Kidney capillary endothelial cell (primary cell): ENCODE measurements at regions not wholly inside any gene's neighbourhood (a gene's known extent, or its start where the extent isn't known, plus 50 kb on each side); places are given as distances from the start of the nearest gene placed in this dataset.
A peak's percentile ranks its signal among the peaks of the same experiment; 100 is the strongest.
"Not testable (repeated sequence)": the region's sequence is repeated elsewhere in the genome, so short reads cannot be mapped to it uniquely, and the experiment has no call there.

Experiments used
- DNase-seq: peaks from one replicate; pipeline ENCODE4 v3.0.0-alpha.2; 2018; ENCODE audit warnings: low spot score

GRCh38 chr10:8602821-8603220 is 548.3 kb downstream of the GATA3 start:
- DNase-seq = no peak

DNA sequence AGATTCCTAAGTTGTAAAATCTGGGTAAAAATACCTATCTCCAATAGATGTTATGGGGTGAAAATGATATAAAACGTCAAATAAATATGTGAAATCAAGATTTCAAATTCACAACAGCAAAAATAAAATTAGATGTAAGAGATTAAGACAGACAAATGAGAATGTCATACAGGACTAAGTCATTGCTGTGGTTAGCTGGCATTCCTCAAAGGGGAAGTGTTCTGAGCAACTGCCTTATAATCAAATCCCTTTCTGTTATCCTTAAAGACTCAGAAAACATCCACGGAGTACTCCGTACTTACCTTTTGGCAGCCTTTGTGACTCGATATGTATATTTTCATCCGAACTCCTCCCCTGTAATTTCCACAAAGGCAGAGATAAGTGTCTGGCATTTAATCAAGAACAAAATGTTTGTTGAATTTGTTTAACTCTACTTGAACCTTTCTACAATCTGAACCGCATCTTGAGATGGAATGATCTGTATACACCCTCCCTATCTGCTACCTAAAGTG is 559.6 kb downstream of the GATA3 start:
- DNase-seq = peak; percentile 0

DNA sequence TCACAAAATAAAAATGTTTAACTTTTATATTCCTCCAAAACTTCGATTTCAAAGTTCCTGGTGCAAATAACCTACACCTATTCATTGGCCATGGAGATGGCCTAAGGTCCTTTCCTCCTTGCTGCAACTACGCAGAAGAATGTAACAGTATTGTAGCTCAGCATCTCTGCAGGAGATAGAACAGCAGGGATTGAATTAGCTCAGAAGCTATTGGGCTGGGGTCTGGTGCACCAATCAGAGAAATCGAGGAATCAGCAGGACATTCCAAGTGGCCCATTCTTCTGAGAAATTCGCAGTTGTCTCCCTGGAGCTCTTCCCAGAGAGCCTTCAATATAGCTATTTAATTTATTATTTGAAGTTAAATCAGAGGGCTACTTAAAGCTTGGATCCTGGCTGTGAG is 560.6 kb downstream of the GATA3 start:
- no peak for DNase-seq

- DNase-seq = no peak
Observed at GRCh38 chr10:8616166-8616565, 561.7 kb downstream of the GATA3 start.

DNA sequence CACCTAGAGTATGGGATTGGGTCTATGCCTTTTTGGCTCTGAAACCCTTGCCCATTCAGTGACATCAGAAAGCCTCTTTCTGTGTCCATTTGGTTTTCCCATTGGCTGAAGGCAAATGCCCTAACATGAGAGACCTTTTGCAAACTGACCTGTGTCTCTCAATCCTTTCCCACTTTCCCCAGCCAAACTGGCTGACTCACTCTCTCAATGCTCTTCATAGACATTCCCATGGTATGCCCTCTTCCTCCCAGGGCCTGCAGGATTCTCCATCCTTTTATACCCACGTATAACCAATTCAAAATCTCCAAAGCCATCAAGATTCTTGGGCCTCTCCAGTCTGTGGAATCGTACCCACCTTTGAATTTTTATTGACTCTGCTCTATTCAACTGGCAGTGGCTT is 563.3 kb downstream of the GATA3 start:
- no peak for DNase-seq

GRCh38 chr10:8618834-8619233 is 564.3 kb downstream of the GATA3 start:
- DNase-seq = no peak

DNA sequence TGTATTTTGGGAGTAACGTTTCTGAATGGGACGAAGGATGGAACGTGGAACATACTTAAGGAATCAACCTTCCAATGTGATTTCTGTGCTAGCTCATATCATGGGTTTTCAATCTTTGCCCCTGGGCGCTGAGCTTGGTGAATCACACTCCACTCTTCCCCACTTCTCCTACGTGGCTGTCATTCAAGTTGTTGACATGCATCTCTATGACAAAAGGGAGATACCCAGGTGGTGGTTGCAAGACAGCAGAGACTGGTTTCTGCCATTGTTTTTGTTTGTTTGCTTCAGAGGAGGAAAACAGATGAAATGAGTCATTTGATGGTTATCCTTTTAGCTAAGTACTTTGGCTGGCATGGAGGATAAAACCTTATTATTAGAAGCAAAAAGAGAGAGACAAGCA is 573.9 kb downstream of the GATA3 start:
- DNase-seq = no peak

DNA sequence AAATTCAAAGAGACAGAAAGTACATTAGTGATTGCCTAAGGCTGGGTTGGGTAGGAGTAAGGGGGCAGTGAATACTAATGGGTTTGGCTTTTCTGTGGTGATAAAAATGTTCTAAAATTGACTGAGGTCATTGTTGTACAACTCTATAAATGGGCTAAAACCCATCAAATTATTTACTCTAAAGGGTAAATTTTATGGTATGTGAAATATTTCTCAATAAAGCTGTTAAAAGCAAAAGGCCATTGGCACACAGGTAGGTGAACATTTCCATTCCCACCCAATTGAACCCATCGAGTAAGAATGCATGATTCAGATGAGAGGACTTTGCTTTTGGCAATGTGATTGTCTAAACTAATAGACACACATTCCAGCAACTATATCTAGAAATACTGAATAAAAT is 579.4 kb downstream of the GATA3 start:
- no peak for DNase-seq

- DNase-seq = no peak
Observed at GRCh38 chr10:8636371-8636770, 581.9 kb downstream of the GATA3 start.

DNA sequence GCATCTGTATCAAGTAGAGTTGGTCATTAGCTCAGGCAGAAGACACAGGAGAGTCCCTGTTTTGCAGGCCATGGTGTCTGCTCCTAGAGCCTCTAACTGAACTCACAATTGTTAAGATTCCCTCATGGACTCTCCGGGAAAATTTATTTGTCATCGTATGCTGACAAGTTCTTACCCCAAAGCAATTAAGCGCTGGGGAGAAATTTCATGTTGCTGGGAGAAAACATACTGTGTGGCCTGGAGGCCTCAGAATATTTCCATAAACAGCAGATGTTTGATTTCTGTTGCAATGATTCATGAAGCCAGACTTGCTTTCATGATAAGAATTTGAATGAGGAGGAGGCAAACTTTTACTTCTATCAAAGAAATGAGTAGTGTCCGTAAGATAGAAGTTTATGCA is 583.2 kb downstream of the GATA3 start:
- DNase-seq = no peak

- no peak for DNase-seq
Observed at GRCh38 chr10:8638088-8638672, 583.7 kb downstream of the GATA3 start.

GRCh38 chr10:8639486-8640185 is 585.1 kb downstream of the GATA3 start:
- DNase-seq = no peak

- no peak for DNase-seq
Observed at GRCh38 chr10:8640301-8640700, 585.8 kb downstream of the GATA3 start.

- DNase-seq = no peak
Observed at GRCh38 chr10:8640878-8641277, 586.4 kb downstream of the GATA3 start.

DNA sequence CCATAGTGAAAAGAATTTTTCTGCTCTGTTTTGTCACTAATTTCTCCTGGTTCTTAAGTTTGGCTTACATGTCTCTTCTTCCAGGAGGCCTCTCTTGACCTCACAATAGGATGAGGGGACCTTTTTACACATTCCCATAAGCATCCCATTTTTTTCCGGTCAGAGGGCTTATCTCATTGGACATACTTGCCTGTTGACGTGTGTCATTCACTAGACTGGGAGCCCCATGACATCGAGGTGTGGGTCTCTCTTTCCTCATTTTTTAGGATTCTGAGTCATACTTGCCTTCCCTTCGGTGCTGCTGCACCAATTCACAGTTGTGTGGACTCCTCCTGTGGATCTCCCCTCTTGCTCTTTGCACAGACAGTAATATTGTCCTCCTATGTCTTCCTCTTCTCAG is 601.8 kb downstream of the GATA3 start:
- no peak for DNase-seq

DNA sequence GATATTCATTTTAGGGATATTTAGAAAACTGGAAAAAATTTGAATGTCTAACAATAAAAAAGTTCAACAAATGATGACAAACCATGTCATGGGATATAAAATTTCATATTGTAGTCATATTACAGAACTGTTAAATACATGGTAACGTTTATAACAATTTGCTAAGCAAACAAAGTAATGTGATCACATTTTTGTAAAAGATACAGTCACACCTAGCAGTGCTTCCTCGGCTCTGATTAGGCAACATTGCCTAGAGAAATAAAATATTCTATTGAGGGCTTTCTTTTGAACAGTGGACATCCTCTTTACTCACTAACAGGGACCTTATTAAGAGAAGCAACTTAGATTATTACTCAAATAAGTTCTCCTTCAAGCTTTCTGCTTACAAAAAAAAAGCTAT is 605.5 kb downstream of the GATA3 start:
- DNase-seq = no peak

- DNase-seq = no peak
Observed at GRCh38 chr10:8661886-8662285, 607.4 kb downstream of the GATA3 start.

DNA sequence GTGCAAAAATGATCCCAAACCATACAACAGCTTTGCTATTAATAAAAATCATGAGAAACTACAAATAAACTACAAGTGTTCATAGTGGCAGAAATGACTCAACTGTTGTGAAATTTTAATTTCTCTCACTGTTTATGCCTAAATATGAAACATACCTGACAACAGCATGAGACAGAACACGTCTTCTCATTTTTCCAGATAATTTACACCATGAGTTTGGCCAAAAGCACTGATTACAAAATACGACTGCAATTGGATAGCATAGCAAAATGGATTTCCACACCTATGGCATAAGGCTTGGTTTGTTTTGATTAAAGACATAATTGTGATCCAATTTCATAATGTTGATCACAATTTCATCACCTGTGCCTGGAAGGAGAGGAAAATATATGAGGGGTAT is 608.6 kb downstream of the GATA3 start:
- no peak for DNase-seq

DNA sequence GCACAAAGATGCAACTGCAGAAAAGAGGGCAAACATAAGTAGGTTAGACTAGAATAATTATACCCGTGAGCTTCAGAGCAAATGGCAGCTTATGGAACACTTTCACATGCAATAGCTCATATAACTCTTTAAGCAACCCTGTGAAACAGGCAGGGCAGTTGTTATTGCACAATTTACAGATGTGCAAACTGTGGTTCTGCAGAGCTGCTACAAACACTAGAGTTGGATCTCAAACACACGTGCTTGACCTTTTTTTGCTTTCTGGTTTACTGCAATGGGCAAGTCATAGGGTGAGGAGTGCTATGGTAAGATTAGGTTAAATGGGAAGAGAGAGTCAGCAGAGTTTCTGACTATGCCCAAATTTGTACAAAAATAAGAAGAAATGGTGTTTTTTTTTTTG is 610.8 kb downstream of the GATA3 start:
- DNase-seq = no peak

DNA sequence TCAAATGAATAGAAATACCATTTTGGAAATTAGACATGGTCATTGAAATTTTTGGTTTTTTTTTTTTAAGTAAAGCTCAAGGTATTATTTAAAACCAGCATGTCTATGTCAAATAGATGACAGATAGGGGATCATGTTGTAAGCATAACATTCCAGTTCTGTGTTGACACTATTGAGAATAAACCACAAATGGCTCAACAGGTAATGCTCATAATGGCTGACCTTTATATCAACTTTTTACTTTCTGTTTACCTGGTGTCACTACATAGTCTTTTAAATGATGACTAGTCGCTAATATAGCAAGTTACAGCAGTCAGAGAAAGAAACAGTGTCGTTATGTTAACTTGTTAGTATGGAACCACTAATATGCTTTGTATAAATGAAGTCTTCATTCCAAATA is 616.0 kb downstream of the GATA3 start:
- no peak for DNase-seq

- DNase-seq = no peak
Observed at GRCh38 chr10:8674230-8674629, 619.7 kb downstream of the GATA3 start.

GRCh38 chr10:8677642-8678041 is 623.2 kb downstream of the GATA3 start:
- DNase-seq = no peak

GRCh38 chr10:8684916-8685315 is 630.4 kb downstream of the GATA3 start:
- DNase-seq = not testable (repeated sequence)

DNA sequence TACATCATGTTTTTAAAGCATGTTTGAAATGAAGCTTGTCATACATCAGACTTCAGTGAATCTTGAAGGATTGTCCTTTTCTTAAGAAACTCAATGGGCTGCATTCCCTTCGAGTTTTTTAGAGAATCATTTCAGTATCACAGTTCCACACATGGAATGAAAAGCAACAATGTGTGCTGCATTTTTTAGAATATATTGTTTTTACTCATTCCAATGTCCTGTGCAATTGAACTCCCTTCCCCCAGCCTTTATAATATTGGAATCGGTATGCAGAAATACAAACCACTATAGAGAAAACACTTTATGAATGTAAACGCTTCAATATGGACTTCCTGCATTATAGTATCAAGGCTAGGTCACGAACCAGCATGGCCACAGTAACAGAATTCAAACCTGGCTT is 634.4 kb downstream of the GATA3 start:
- no peak for DNase-seq
